Stimulated activated CD4-positive, alpha-beta T cell treated with anti-CD3 and anti-CD28 coated beads, Interleukin-4, amount 100 ng/mL, for 4 hours (primary cell): ENCODE measurements at regions not wholly inside any gene's neighbourhood (a gene's known extent, or its start where the extent isn't known, plus 50 kb on each side); places are given as distances from the start of the nearest gene placed in this dataset.

Experiments
- DNase-seq, 2 experiments: peaks; one replicate each; pipeline ENCODE4 v3.0.0-alpha.2; 2020

- no peak for DNase-seq
These were observed 128.5 kb downstream of the QPCT start for GRCh38 chr2:37472959-37473358.

DNA sequence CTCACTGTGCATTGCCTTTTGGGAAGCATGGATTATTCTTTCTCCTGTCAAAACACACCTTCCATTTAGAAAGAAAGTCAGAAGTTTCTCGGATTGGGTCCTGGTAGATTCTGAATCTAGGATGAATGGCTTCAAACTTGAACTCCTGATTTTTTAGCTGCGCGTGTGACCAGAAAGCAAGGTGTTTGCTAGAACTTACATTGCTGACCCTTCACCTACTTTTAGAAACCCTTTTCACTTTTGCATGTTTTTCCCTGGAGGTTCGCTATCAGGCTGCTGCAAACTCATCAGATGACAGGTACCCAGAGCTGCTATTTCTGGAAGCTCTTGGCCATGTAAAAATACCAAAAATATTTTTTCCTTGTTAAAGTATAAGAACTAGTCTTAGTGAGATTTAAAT is 132.0 kb downstream of the QPCT start:
- no peak for DNase-seq

DNA sequence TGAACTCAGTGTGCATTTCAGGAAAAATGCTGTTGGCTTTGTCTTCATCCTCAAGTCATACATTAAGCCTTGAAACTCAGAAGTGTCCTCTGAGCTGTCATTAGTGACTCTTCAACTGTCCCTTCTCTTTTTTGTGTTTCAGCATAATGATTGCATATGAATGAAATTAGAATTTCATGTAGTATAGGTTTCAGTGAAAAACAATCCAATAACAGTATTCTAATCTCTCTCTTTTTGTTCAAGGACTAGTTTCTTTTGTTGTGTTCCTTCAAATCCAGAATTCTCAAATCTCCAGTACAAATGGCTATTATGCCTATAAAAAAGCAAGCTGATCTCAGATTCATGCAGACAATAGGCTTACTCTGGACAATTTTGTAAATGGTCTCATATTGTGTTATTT is 133.5 kb downstream of the QPCT start:
- no peak for DNase-seq

DNA sequence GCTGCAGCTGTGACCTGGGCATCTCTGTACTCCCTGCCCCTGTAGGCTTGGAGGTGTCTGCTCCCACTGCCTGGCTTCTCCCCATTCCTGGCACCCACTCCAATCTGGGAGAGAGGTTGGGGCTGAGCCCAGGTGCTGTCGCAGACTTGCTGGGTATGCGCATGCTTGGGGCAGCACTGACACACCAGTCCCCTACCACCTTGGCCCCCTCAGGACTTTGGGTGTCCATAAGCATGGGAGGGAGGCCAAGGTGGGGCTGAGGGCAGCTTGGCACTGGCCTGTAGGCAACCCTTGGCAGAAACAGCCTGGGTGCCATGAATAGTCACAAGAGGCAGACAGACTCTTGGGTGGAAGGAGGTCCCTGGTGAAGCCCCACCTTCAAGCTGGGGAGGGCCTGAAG is 136.8 kb downstream of the QPCT start:
- no peak for DNase-seq

- DNase-seq = no peak
These were observed 144.6 kb downstream of the QPCT start for GRCh38 chr2:37489041-37489456.

DNA sequence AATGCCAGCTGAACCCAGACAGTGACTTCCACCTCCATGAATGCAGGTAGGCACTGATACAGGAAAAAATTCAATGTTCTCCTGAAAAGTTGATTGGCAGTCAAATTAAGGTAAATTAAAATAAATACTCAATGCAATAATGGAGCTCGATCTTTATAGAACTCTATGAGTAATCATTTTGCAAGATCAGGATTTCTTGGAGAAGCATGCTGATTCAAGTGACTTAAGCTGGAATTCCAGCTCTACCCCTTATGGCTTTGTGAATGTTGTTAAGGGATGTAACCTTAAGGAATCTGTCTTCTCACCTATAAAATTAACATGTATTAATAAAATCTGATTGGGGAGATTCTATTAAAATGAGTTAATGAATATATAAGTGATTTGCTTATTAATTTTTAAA is 145.1 kb downstream of the QPCT start:
- no peak for DNase-seq

- no peak for DNase-seq
These were observed 149.0 kb downstream of the QPCT start for GRCh38 chr2:37493425-37493824.

DNA sequence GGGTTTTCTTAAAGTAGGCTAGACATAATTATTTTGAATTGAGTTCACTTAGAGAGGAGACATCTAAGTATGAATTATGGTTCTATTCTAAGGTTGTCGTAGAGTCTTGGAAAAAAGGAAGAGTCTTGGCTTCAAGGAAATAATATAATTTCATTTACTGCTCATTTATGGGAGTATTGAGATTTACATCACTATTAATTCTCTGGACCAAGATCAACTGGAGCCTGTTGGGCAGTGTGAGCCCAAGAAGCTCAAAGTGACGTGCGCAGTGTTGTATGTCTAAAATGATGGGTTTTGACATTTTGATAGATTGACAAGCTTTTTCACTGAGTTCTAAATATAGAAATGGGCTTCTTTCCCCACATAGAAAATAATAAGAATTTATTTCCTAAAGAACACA is 154.7 kb downstream of the QPCT start:
- no peak for DNase-seq

- no peak for DNase-seq
These were observed 155.6 kb downstream of the QPCT start for GRCh38 chr2:37500031-37500430.

- no peak for DNase-seq
These were observed 156.7 kb downstream of the QPCT start for GRCh38 chr2:37501113-37501512.

- DNase-seq = no peak
These were observed 162.1 kb downstream of the QPCT start for GRCh38 chr2:37506407-37507050.

GRCh38 chr2:37507051-37507410 is 162.6 kb downstream of the QPCT start:
- DNase-seq = no peak

DNA sequence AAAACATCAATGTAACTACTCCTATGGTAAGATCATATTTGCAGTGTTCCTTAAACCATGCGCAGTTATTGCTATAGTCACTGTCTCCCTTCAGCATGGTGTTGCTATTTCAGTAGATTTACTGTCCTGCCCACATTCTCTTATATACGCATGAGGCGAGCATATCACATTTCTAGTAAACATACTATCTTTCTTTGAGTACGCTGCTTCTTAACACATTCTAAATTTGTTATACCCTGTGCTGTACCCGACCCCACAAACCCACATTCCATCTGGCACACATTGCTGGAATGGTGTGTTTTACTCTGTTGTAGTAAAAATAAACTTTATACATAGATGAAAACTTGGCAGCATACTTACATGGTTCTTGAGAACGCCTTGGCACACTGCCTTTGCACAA is 163.3 kb downstream of the QPCT start:
- no peak for DNase-seq

DNA sequence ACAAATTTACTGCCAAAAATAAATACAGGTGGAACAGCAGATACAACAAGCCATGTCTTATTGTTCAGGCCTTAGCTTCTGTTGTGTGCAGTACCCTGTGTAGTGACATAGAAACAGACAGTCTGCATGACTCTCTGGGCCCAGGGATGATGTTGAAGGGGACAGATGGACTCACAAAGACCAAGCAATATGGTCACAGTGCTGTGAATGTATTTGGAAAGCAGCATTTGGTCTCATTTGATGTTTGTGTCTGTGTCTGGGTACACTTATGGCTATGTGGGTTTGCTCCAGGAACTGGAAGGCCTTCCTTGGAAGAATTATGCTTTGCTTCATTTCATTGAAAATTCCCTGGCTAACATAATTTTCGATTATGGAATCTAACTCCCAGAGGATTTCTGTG is 158.5 kb downstream of the CDC42EP3 start:
- DNase-seq = no peak

- DNase-seq = no peak
These were observed 147.6 kb downstream of the CDC42EP3 start for GRCh38 chr2:37523814-37524362.

DNA sequence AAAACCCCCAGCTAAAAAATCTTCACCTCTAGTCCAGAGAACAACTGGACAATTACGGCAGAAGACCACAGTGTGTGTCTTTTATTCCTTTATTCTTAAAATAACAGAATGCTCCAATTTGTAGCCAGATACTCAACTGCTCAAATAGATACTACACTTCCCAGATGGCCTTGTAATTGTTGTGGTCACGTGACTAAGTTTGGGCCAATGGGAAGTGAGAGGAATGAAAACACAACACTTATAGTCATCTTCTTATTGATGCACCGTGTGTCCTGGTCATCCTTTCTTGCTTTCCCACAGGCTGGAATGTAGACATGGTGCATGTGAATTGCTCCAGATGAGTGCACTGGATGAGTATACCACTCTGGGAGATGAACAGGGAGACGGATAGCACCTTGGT is 145.1 kb downstream of the CDC42EP3 start:
- no peak for DNase-seq

- DNase-seq = no peak
These were observed 144.6 kb downstream of the CDC42EP3 start for GRCh38 chr2:37526856-37527255.

- no peak for DNase-seq
These were observed 144.1 kb downstream of the CDC42EP3 start for GRCh38 chr2:37527361-37527760.

GRCh38 chr2:37529830-37530415 is 141.5 kb downstream of the CDC42EP3 start:
- no peak for DNase-seq

- no peak for DNase-seq
These were observed 138.9 kb downstream of the CDC42EP3 start for GRCh38 chr2:37532503-37532902.

GRCh38 chr2:37537316-37537715 is 134.1 kb downstream of the CDC42EP3 start:
- DNase-seq = no peak

GRCh38 chr2:37541516-37541915 is 129.9 kb downstream of the CDC42EP3 start:
- DNase-seq = no peak

GRCh38 chr2:37543999-37544557 is 127.4 kb downstream of the CDC42EP3 start:
- DNase-seq = no peak

GRCh38 chr2:37544591-37545031 is 126.8 kb downstream of the CDC42EP3 start:
- no peak for DNase-seq

GRCh38 chr2:37549598-37549997 is 121.8 kb downstream of the CDC42EP3 start:
- DNase-seq = no peak
